ENCODE measurements at regions not wholly inside any gene's neighbourhood (a gene's known extent, or its start where the extent isn't known, plus 50 kb on each side); places are given as distances from the start of the nearest gene placed in this dataset.

DNA sequence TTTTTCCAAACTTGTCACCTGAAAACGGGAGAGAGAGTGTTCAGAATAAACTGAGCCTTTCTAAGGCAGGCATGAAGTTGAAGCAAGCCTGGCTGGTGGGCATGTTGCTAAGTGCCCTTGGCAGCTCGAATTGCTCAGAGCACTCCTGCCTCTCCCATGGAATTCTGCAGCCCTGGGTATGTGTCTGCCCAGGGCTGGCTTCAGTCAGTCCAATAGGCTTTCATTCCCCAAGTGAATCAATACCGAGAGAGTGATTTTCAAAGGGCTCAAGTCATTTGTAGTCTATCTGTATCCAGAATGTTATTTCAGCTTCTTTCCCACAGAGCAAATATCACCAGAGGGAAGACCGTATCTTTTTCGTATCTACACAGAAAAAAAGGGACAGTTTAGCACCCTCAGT is 415.5 kb upstream of the COBL start:
- ChIA-PET POLR2A (no interaction called here), CTCF (no interaction called here)
- BruUV-seq (replicated peaks), result no TSS peak
- Mint-ChIP-seq H3K27me3 (ENCODE audit: insufficient read depth, unreplicated experiment) (no peaks in the 10 kb centered on the region), H3K4me1 (ENCODE audit: low read depth, unreplicated experiment) (no peaks in the 10 kb centered on the region), H3K9me3 (ENCODE audit: unreplicated experiment) (peaks cover 11% of the 10 kb centered on the region), H3K27ac (ENCODE audit: unreplicated experiment) (no peak overlapping the region), H3K36me3 (ENCODE audit: insufficient read depth, unreplicated experiment) (no peaks in the 10 kb centered on the region), H3K4me3 (ENCODE audit: unreplicated experiment) (no peak overlapping the region)
- Histone ChIP-seq H3K36me3 (ENCODE audit: control insufficient read depth, insufficient read depth, low read length) (no peaks in the 10 kb centered on the region), H3K4me3 (ENCODE audit: low read depth, low read length) (no peak overlapping the region), H3K9me3 (no peaks in the 10 kb centered on the region), H3K4me1 (no peaks in the 10 kb centered on the region), H3K27me3 (replicated peaks; ENCODE audit: control insufficient read depth, insufficient read depth, low read length) (no peaks in the 10 kb centered on the region)
- no peak for DNase-seq
- TF ChIP-seq, protein P1, sequence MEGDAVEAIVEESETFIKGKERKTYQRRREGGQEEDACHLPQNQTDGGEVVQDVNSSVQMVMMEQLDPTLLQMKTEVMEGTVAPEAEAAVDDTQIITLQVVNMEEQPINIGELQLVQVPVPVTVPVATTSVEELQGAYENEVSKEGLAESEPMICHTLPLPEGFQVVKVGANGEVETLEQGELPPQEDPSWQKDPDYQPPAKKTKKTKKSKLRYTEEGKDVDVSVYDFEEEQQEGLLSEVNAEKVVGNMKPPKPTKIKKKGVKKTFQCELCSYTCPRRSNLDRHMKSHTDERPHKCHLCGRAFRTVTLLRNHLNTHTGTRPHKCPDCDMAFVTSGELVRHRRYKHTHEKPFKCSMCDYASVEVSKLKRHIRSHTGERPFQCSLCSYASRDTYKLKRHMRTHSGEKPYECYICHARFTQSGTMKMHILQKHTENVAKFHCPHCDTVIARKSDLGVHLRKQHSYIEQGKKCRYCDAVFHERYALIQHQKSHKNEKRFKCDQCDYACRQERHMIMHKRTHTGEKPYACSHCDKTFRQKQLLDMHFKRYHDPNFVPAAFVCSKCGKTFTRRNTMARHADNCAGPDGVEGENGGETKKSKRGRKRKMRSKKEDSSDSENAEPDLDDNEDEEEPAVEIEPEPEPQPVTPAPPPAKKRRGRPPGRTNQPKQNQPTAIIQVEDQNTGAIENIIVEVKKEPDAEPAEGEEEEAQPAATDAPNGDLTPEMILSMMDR (IDR thresholded peaks at IDR 0.05; ENCODE audit: insufficient read depth in 1 of 2, low read depth in 1 of 2, low read length in 1 of 2, severe bottlenecking in 1 of 2, unreplicated experiment in 1 of 2), result no peak
- intact Hi-C loops (cut with micrococcal nuclease; ENCODE audit: unreplicated experiment), result loop anchor here (10.0 kb wide), 1 partner anchor 167 kb away; no protein-coding TSS in a partner anchor

DNA sequence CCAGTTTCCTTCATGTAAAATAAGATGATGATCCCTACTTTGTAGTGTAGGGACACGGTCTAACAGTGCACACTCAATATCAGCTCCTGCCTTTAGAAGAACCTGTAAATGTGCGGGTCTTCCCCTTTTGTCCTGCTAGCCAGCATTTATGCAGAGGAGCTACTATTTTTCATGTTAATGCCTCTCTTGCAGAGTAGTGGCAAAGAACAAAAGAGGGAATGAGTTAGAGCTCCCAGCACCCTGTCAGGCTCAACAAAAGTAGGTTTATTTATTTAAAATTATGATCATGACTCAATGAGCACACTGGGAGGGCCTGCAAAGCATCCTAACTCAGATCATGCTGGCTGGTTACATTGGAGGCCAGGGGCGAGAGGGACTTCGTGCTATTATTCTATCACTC is 414.5 kb upstream of the COBL start:
- peaks cover 11% of the 10 kb centered on the region for H3K9me3 Mint-ChIP-seq (ENCODE audit: unreplicated experiment)
- no peak for DNase-seq
- H3K4me1 Mint-ChIP-seq (ENCODE audit: low read depth, unreplicated experiment), result no peaks in the 10 kb centered on the region
- no peaks in the 10 kb centered on the region for H3K36me3 ChIP-seq (ENCODE audit: control insufficient read depth, insufficient read depth, low read length)
- ChIA-PET POLR2A (no interaction called here), CTCF (interaction anchor here (0.6 kb wide), 1 partner anchor 279 kb away, joined by 4 read pairs; no protein-coding TSS in a partner anchor)
- no peaks in the 10 kb centered on the region for H3K4me1 ChIP-seq
- H3K9me3 ChIP-seq, result no peaks in the 10 kb centered on the region
- no TSS peak for BruUV-seq (replicated peaks)
- intact Hi-C loops (cut with micrococcal nuclease; ENCODE audit: unreplicated experiment), result loop anchor here (10.0 kb wide), 1 partner anchor 166 kb away; no protein-coding TSS in a partner anchor
- no peak overlapping the region for H3K27ac Mint-ChIP-seq (ENCODE audit: unreplicated experiment)
- TF ChIP-seq, protein P1 (IDR thresholded peaks at IDR 0.05; ENCODE audit: insufficient read depth in 1 of 2, low read depth in 1 of 2, low read length in 1 of 2, severe bottlenecking in 1 of 2, unreplicated experiment in 1 of 2), result no peak
- H3K4me3 ChIP-seq (ENCODE audit: low read depth, low read length), result no peak overlapping the region
- no peak overlapping the region for H3K4me3 Mint-ChIP-seq (ENCODE audit: unreplicated experiment)
- no peaks in the 10 kb centered on the region for H3K27me3 ChIP-seq (replicated peaks; ENCODE audit: control insufficient read depth, insufficient read depth, low read length)
- H3K27me3 Mint-ChIP-seq (ENCODE audit: insufficient read depth, unreplicated experiment), result no peaks in the 10 kb centered on the region
- no peaks in the 10 kb centered on the region for H3K36me3 Mint-ChIP-seq (ENCODE audit: insufficient read depth, unreplicated experiment)

- Mint-ChIP-seq H3K27ac (ENCODE audit: unreplicated experiment) (no peak overlapping the region), H3K36me3 (ENCODE audit: insufficient read depth, unreplicated experiment) (no peaks in the 10 kb centered on the region), H3K4me3 (ENCODE audit: unreplicated experiment) (no peak overlapping the region), H3K4me1 (ENCODE audit: low read depth, unreplicated experiment) (no peaks in the 10 kb centered on the region), H3K9me3 (ENCODE audit: unreplicated experiment) (peaks cover 20% of the 10 kb centered on the region), H3K27me3 (ENCODE audit: insufficient read depth, unreplicated experiment) (peaks cover 3% of the 10 kb centered on the region)
- TF ChIP-seq, protein P1 (IDR thresholded peaks at IDR 0.05; ENCODE audit: insufficient read depth in 1 of 2, low read depth in 1 of 2, low read length in 1 of 2, severe bottlenecking in 1 of 2, unreplicated experiment in 1 of 2), result no peak
- Histone ChIP-seq H3K9me3 (peaks cover 2% of the 10 kb centered on the region; the same call in 1 of the 2 replicates), H3K4me1 (no peaks in the 10 kb centered on the region), H3K4me3 (ENCODE audit: low read depth, low read length) (no peak overlapping the region), H3K27me3 (replicated peaks; ENCODE audit: control insufficient read depth, insufficient read depth, low read length) (no peaks in the 10 kb centered on the region), H3K36me3 (ENCODE audit: control insufficient read depth, insufficient read depth, low read length) (no peaks in the 10 kb centered on the region)
- CTCF ChIA-PET, result no interaction called here
- no peak for DNase-seq
- POLR2A ChIA-PET, result no interaction called here
- intact Hi-C loops (cut with micrococcal nuclease; ENCODE audit: unreplicated experiment), result loop anchor here (10.0 kb wide), 1 partner anchor 1617 kb away; no protein-coding TSS in a partner anchor
- no TSS peak for BruUV-seq (replicated peaks)
Measured at GRCh38 chr7:51727441-51727840, 410.8 kb upstream of the COBL start.

Data from Caco-2 (cell line).